Suprapubic skin (tissue), 3 donors: ENCODE measurements at regions not wholly inside any gene's neighbourhood (a gene's known extent, or its start where the extent isn't known, plus 50 kb on each side); places are given as distances from the start of the nearest gene placed in this dataset.

Experiments used
- POLR2AphosphoS5 ChIP-seq, 3 donors: sonication (generic); formaldehyde crosslinking; IDR thresholded peaks; one replicate each; pipeline ENCODE4 v1.6.1; 2017; ENCODE audit warnings: antibody characterized with exemption in 3 of 3
- TF ChIP-seq, protein P1 (sequence below), 2 donors: fragments of 200-600 bp in 1 of 2; fragments of 450-650 bp in 1 of 2; sonication (generic) in 1 of 2; IDR thresholded peaks; one replicate each; pipeline ENCODE4 v1.5.1; 2016 to 2019; ENCODE audit warnings: antibody characterized with exemption in 2 of 2, mild to moderate bottlenecking in 1 of 2, moderate library complexity in 1 of 2

DNA sequence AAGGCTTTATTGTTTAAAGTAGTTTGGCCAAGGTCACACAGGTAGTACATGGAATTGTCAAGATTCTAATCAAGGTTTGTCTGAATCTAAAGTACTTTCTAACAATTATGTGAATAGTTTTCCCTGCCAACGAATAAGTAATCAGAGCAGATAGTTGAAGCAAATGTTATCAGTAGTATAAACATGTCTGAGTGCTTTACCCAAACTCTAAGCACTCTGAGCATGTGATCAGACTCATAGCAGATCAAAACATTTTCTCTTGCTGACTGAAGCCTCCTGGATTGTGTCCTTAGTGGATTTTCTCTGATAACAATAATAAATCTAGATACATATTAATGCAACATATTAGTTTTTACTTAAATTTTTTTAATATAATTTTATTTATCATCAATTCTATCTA lies 995.0 kb downstream of the EFNA5 start:
- TF ChIP-seq, protein P1, sequence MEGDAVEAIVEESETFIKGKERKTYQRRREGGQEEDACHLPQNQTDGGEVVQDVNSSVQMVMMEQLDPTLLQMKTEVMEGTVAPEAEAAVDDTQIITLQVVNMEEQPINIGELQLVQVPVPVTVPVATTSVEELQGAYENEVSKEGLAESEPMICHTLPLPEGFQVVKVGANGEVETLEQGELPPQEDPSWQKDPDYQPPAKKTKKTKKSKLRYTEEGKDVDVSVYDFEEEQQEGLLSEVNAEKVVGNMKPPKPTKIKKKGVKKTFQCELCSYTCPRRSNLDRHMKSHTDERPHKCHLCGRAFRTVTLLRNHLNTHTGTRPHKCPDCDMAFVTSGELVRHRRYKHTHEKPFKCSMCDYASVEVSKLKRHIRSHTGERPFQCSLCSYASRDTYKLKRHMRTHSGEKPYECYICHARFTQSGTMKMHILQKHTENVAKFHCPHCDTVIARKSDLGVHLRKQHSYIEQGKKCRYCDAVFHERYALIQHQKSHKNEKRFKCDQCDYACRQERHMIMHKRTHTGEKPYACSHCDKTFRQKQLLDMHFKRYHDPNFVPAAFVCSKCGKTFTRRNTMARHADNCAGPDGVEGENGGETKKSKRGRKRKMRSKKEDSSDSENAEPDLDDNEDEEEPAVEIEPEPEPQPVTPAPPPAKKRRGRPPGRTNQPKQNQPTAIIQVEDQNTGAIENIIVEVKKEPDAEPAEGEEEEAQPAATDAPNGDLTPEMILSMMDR (IDR thresholded peaks at IDR 0.05): no peak
- TF ChIP-seq POLR2AphosphoS5 (IDR thresholded peaks at IDR 0.05): no peak
